Astrocyte of the spinal cord (primary cell): ENCODE measurements at regions not wholly inside any gene's neighbourhood (a gene's known extent, or its start where the extent isn't known, plus 50 kb on each side); places are given as distances from the start of the nearest gene placed in this dataset.

Source experiments
- DNase-seq: peaks from one replicate; pipeline ENCODE4 v3.0.0; 2011; ENCODE audit warnings: low read depth, low spot score
- H3K4me3 ChIP-seq: 2 replicates; pipeline ENCODE4 v1.5.1; 2011; ENCODE audit warnings: low read depth, mild to moderate bottlenecking, low read length, moderate library complexity
- CTCF ChIP-seq: IDR thresholded peaks from 2 replicates; pipeline ENCODE4 v1.5.1; 2012; ENCODE audit warnings: low read depth, mild to moderate bottlenecking, low read length, inconsistent platforms
- in situ Hi-C: cut with HindIII; loops from 2 replicates; pipeline ENCODE4 v1.10.0; 2017; ENCODE audit warnings: low sequenced_read_pairs

- TF ChIP-seq CTCF, result no peak
- in situ Hi-C loops, result no loop called here
- DNase-seq, result no peak
- H3K4me3 ChIP-seq, result no peak overlapping the region
These were observed 923.1 kb upstream of the TMPRSS15 start for GRCh38 chr21:19326531-19327319.

- in situ Hi-C loops, result no loop called here
- no peak overlapping the region for H3K4me3 ChIP-seq
- no peak for DNase-seq
- TF ChIP-seq CTCF, result no peak
These were observed 925.4 kb upstream of the TMPRSS15 start for GRCh38 chr21:19328954-19329353.

- H3K4me3 ChIP-seq, result no peak overlapping the region
- TF ChIP-seq CTCF, result no peak
- in situ Hi-C loops, result no loop called here
- DNase-seq, result no peak
These were observed 936.7 kb upstream of the TMPRSS15 start for GRCh38 chr21:19340303-19340702.

- in situ Hi-C loops, result no loop called here
- no peak for TF ChIP-seq CTCF
- H3K4me3 ChIP-seq, result no peak overlapping the region
- no peak for DNase-seq
These were observed 937.4 kb upstream of the TMPRSS15 start for GRCh38 chr21:19340954-19341353.

- no peak for TF ChIP-seq CTCF
- no peak for DNase-seq
- H3K4me3 ChIP-seq, result no peak overlapping the region
- in situ Hi-C loops, result no loop called here
These were observed 940.1 kb upstream of the TMPRSS15 start for GRCh38 chr21:19343711-19344110.

GRCh38 chr21:19350286-19350685 is 946.7 kb upstream of the TMPRSS15 start:
- in situ Hi-C loops, result no loop called here
- no peak overlapping the region for H3K4me3 ChIP-seq
- no peak for DNase-seq
- TF ChIP-seq CTCF, result no peak
